DMS 273 treated with DMSO at 0.1 percent for 48 hours (cell line): ENCODE measurements at regions not wholly inside any gene's neighbourhood (a gene's known extent, or its start where the extent isn't known, plus 50 kb on each side); places are given as distances from the start of the nearest gene placed in this dataset.

Experiments used
- DNase-seq: peaks from one replicate; lab custom pipeline; 2025; lab: John Stamatoyannopoulos, UW

DNA sequence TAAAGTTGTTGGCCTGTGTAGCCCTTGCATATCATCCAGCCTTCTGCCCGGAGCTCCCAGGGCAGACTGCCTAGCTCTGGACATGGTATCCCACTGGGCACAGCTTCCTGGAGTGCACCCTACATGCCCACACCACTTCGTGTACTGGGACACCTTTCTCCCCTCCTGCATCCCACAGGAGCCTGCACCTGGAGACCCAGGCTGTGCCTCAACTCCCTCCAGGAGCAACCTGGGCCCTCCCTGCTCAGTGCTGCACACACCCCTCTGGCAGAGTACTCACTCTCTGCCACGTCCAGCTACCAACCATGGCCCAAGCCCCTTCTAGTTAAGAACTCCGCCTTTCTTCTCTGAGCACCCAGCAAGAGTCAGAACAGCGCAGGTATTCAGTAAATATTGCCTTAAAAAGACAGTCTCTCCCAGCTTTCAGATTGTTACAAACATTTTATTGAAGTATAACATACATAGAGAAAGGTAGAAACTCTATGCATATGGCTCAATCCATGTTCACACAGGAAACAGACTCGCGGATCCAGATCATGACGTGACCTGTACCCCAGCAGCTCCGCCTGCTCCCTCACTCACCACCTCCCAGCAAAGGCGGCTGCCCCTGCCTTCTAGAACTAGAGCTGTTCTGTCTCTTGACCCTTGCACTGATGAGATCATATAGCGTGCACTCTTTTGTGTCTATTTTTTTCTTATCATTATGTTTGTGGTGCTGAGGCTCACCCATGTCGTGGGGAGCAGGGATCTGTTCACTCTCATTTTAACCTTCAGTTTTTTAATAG is 98.4 kb upstream of the MYCN start:
- DNase-seq, result no peak

DNA sequence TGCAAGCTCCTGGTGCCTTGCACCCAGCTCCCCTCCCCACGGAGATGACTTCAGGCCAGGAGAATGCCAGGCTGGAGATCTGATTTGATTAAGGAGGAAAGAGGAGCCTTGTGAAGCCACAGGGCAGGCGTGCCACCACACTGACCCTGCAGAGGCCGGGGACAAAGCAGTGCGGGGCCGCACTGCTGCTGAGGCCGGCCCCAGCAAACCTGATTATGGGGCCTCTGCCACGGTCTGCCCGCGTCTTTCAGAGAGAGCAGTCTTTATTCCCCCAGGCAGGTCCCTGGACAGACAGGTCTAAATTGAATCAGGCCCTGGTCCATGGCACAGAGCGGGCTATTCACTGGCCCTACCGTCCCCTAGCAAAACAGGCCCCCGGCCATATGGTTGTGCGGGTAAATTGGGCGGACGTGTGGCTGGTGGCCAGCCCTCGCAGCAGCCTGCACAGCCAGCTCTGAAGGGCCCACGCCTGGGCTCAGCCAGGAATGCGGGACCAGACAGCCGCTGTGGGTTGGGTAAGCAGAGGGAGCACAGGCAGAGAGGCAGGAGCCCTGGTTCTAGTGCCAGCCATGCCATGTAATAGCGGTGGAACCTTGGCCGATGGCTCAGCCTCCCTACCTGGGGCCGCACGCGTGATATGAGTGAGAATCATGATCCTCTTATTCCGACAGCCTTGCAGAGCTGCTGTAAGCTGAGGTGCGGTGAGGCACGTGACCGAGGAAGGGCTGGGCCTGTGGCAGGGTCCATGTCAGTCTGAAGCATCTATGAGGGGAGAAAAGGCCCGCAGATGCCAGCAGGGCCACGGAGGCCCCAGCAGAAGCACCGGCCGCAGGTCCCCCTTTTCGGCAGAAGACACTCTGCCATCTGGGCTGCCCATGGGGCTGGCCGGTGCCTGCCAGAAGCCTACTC is 97.3 kb upstream of the MYCN start:
- DNase-seq, result no peak

DNA sequence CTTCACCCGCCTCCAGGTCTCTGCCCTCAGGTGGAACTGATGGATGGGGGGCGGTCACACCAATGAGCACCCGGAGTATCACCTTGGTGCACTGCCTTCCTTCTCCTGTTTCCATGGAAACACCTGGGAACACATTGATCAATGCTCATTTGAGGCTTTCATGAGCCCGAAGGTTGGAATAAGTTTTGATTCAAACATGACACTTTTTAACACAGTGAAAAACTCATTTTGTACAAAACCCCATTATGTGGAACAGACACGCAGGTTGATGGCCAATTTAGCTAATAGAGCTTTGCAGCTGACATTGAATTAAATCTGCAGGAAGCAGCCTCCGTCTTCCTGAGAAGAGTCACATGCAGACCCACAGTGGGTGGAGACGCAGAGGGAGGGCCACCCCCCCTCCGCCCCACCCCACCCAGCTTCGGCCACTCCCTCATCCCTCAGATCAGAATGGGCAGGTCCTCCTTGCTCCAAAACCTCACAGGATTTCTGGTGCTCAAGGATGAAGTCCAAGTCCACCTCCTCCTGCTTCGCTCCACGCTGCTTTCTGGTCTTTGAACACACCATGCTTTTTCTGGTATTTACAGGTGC is 96.0 kb upstream of the MYCN start:
- DNase-seq, result no peak

DNA sequence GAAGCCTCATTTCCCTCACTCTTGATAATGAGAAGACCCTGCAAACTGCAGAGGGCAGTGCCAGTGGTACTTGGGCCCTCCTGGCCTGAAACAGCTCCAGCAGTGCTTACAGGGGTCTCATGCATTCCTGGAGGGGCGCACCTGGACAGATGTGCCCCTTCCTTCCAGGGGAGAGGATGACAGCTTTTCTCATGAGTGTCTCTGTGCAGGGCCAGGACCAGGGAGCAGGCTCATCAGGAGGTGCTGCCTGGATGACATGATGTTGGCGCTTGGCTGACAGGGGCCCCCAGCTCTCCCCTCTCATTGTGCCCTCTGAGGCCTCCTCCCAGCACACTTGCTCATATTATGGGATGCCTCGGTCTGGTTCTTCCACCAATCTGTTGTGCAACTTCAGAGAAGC is 95.1 kb upstream of the MYCN start:
- no peak for DNase-seq

DNA sequence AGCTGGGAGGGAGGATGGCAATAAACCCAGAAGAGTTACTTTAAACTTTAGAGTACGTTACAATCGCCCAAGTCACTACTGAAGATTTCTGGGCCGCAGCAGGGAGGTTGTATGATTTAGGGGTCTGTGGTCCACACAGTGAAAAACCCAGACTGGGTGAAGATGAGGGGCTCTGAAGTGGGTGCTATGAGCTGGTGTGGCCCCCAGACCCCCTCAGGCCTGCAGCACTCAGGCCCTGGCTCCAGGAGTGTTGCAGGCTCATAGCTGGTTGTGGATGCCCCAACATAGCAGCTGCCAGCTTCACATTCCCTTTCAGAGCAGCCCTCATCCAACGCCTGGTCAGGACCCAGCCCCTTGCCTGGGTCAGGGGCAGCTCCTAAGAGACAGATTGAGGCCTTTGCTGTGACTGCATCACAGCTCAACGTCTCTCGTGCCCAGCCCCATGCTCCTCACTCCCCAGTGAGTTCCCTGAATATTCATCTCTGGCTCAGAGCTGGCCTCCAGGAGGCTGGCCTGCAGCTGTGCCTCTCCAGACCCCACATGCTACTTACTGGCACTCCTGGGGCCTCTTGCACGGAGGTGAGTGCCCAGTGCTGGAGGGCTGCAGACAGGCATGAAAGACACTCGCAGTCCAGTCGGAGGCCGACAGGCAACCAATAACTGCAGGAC is 94.5 kb upstream of the MYCN start:
- DNase-seq, result no peak

DNA sequence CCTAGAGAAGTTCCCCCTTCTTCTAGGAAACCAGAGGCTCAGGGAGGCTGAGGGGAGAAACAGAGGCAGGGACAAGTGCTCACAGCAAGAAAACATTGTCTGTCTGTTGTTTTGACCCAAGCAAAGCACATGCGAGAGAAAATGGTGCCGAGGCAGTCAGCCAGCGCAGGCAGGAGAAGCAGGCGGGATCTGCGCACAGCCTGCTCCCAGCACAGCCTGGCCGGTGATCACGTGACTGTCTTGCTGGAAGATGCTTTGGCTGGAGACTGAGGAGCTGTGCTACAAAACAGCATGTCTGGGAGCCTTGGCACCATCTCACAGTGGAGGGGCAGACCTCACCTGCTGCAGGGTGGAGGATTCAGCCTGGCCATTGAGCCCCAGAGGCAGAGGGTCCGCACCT is 93.7 kb upstream of the MYCN start:
- DNase-seq, result no peak

DNA sequence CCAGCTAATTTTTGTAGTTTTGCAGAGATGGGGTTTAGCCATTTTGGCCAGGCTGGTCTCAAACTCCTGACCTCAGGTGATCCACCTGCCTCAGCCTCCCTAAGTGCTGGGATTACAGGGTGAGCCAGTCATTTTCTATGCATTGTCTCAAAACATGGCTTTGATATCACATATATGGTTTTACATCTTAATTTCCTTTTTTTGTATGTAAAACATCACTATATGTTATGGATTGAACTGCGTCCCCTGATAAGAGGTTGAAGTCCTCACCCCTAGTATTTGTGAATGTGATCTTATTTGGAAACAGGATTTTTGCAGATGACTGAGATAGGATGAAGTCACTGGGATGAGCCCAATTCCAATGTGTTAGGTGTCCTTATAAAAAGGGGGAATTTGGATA is 89.8 kb upstream of the MYCN start:
- DNase-seq, result no peak

DNA sequence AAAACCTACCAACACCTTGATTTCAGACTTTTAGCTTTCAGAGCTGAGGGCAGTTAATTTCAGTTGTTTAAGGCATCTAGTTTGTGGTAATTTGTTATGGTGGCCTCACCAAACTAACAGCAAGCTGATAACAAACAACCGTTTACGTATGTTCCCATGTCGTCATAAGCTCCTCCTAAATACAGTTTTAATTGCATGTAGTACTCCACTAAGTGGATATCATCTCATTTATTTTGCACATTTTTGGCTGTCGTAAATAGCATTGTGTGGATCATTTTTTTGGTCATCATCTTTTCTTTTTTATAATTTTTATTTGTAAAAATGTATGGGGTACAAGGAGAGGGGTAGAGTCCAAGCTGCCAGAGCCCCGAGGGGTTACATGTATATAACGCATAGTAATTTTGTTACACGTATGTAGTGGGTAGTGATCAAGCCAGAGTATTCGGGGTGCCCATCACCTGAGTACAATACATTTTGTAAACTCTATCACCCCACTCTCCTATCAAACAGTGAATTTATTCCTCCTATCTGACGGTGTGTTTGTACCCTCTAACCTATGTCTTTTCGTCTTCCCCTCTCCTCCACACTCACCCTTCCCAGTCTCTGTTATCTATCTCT is 89.2 kb upstream of the MYCN start:
- no peak for DNase-seq

DNA sequence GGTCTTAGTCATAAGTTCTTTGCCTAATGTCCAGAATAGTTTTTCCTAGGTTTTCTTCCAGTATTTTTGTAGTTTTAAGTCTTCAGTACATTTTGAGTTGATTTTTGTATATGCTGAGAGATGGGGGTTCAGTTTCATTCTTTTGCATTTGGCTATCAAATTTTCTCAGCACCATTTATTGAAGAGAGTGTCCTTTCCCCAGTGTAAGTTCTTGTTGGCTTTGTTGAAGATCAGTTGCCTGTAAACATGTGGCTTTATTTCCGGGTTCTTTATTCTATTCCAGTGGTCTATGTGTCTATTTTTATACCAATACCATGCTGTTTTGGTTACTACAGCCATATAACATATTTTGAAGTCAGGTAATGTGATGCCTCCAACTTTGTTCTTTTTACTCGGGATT is 87.5 kb upstream of the MYCN start:
- no peak for DNase-seq

DNA sequence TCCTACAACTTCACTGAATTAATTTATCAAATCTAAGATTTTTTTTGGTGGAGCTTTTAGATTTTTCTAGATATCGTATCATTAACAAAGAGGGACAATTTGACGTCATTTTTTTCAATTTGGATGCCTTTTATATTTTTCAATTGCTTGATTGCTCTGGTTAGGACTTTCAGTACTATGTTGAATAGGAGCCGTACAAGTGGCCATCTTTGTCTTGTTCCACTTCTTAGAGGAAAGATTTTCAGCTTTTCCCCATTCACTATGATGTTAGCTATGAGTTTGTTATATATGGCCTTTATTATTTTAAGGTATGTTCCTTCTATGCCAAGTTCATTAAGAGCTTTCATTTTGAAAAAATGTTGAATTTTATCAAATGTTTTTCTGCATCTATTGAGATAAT is 86.4 kb upstream of the MYCN start:
- no peak for DNase-seq

DNA sequence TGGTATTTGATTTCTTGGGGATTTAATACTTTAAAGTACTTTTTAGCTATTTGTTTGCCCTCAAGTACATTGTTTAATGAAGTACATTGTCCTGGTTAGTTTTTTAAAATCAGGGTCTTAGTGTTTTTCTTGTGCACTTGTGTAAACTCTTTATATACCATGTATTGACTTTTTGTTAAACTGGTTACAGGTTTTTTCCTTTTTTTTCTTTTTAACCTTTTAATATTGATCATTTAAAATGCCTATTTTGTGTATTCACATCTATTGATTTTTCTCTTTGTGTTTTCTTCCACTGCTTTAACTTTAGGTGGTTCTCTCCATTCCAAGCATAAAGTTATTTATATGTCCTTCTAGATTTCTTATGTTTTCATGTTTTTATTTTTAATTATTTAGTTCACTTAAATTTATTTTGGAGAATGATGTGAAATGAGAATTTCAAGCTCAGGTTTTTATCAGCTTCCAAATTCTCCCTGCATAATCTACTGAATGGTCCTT is 84.5 kb upstream of the MYCN start:
- no peak for DNase-seq

DNA sequence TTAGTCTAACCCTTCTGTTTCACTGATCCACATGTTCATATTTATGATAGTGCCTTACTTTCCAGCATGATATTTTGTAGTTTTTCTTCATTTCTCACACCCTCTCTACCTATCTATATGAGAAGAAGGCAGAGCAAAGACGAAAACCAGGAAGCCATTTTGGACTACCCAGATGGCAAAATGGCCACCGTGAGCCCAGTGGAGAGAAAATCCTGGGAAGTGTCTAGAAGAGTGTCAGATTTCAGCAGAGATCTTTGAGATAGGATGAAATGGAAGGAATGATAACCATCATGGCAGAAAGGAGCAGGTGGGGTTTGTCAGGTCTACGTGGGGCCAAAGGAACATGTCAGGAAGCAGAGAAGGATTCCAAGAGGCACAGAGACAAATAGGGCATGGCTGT is 84.0 kb upstream of the MYCN start:
- no peak for DNase-seq

DNA sequence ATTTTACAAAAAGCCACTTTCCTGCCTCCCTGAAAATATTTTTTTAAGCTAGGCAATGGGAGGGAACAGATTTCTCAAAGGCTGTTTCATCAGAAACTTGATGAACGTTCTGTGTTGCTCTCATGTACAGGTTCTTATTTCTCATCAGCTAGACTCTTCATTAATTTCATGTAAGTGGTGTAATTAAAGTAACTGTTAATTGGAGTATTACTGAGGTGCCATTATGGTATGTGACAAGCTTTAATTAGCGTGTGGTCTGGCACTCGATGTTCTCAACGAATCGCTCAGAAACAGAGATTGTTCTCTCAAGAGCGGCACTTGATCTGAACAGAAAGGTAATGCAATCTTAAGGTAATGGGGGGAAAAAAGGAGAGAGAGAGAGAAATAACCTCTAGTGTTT is 81.9 kb upstream of the MYCN start:
- DNase-seq, result no peak

DNA sequence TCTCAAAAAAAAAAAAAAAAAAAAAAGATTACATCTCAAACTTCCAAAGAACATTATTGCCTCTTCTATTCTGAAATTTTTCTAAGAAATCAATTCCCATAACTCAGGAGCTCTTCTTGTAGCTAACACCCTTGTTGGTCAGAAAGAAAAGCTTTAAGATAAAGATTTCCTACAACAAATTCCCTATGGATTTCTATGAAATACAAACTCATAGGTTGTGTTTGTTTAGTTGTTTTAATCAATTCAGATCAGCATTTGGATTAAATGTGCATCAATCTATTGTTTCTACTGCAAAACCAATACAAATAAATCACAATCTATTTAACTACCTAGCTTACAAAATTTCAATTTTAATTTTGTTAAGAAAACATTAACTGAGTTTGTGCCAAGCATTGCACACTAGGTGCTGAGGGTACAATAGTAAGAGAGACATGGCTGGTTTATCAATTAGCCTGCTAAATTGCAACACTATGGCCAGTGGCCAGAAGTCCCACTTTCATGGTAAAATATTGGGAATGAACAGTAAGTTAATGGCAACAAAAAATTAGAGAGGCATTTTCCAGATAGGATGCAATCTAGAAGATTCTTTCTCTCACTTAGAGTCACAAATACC is 80.2 kb upstream of the MYCN start:
- no peak for DNase-seq

DNA sequence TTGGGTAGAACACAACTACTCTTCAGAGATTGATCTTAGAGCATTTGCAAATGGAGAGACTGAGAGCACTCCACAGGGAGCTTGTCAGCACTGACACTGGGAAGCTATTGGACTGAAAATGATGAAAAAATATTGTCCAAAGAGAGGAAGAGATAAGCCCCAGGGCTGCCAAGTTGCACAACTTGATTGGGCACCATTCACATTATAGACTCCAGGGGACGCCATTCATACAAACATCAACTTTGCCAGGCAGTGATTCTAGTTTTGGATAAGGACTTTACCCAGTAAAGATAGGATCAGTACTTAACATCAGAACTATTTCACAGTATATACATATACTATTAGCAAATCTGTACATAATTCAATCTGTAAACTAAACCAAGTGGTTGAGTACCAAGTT is 79.6 kb upstream of the MYCN start:
- DNase-seq, result no peak

DNA sequence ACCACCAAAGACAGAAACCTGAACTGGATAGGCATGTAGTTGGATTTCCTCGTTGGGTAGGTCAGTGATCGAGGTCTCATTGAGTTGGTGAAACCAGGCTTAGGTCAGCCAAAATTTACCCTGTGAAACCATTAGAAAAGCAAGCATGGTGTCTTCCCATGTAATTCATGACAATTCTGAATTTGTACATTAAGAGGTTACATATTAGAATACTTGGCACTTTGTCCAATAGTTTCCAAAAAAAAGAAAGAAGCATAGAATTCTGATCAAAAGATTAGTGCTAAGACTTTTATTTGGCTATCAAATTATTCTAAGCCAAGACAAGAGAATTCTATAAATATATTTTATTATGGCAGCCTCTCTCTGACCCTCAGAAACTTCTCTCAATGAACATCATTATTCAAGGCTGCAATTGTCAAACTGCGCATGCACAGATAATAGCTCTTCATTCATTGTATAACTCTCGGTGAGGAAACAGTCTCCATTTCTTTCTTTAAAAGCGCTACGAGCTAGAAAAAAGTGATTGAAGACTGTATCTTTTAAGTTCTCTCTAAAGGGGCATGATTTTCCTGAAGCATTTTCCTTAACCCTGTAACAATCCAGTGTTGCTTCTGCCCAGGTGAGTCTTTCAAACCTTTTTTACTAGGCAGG is 79.1 kb upstream of the MYCN start:
- DNase-seq, result no peak

DNA sequence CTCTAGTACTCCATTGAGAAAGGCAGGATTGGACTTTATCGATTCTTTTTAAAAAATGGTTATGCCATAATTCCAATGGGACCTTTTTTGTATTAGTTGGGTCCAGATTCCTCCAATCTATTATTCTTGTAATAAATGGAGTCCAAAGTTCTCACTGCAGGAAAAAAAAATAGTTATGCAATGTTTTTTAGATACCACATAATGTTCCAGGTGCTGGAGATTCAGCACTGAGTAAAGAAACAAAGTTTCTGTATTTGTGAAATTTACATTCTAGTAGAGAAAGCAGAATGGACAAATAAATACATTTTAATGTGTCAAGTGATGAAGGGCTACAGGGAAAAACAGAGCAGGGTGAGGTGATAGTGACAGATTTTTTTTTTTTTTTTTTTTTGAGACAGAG is 78.5 kb upstream of the MYCN start:
- DNase-seq, result no peak

DNA sequence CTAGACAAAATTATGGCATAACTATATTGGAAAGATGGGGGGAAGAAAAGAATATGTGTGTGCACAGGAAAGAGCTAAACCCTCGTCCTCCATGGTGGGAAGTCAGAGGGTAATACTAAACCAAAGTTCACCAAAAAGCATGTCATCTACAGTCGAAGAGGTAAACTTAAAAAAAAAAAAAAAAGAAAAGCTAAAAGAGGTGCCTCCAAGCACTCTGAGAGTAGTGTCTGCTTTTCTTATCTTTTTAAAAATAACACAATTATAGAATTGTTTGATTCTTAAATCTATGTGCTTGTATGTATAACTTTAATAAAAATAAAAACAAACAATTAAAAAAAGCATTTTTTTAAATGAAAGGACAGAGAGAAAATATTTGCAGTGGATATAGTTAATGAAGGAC is 77.3 kb upstream of the MYCN start:
- DNase-seq, result no peak

DNA sequence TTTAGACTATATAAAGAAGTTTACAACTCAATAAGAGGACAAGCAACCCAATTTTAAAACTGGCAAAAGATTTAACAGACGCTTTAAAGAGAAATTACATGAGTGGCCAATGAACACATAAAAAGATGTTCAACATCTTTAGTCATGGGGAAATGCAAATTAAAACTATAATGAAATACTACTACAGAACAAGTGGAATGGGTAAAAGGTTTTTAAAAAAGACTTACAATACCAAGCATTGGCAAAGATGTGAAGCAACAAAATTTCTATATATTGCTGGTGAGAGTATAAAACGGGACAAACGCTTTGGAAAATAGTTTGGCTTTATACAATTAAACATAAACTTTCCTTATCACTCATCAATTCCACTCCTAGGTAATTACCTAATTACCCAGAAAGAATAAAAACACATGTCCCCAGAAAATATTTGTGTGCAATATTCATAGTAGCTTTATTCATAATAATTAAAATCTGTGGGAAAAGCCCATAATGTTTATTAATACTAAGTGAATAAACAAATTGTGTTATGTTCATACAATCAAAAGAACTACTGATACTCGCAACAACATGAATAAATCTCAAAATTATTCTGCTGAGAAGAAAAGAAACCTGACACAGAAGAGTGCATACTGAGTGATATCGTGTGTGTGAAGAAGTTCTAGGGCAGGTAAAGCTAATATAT is 76.7 kb upstream of the MYCN start:
- DNase-seq, result no peak

DNA sequence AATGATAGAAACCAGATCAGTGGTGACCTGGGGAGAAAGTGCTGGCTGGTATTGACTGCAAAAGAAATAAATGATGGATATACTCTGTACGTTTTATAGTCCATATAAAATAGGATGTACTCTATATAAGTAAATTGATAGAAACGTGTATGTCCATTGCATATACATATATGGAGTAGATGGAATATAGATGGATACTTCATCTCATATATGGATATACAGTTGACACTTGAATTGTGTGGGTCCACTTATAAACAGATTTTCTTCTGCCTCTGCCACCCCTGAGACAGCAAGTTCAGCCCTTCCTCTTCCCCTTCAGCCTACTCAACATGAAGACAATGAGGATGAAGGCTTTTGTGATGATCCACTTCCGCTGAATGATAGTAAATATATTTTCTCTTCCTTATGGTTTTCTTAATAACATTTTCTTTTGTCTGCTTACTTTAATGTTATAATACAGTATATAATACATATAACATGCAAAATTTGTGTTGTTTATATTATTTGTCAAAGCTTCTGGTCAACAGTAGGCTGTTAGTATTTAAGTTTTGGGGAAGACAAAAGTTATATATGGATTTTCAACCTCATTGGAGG is 76.1 kb upstream of the MYCN start:
- no peak for DNase-seq
